SK-N-SH (cell line): ENCODE measurements at regions not wholly inside any gene's neighbourhood (a gene's known extent, or its start where the extent isn't known, plus 50 kb on each side); places are given as distances from the start of the nearest gene placed in this dataset.
"Not testable (repeated sequence)": the region's sequence is repeated elsewhere in the genome, so short reads cannot be mapped to it uniquely, and the experiment has no call there.

Source experiments
- CTCF ChIA-PET: fragments of 300-600, 350-600 bp; formaldehyde crosslinking; extraction: SDS; loops from one replicate; lab custom pipeline; 2021; lab: Yijun Ruan, JAX
- POLR2A ChIA-PET: fragments of 350-600 bp; sonication (Branson Sonifier 250); formaldehyde crosslinking; extraction: SDS; loops from one replicate; lab custom pipeline; 2020; ENCODE audit warnings: antibody characterized with exemption, inconsistent platforms; lab: Yijun Ruan, JAX
- DNase-seq: peaks from one replicate; pipeline ENCODE4 v3.0.0; 2012
- H2AFZ ChIP-seq: fragments of 200-600 bp; sonication (generic); 2 replicates; pipeline ENCODE4 v1.8.1; 2016; ENCODE audit warnings: antibody characterized with exemption, mild to moderate bottlenecking, low read depth
- H3F3A ChIP-seq: fragments of 200-600 bp; sonication (generic); replicated peaks from 2 replicates; pipeline ENCODE3; 2016; ENCODE audit warnings: antibody characterized with exemption, mild to moderate bottlenecking; ENCODE audit not compliant: insufficient read depth
- H3K27ac ChIP-seq, 2 experiments: fragments of 200-500 bp in 1 of 2; fragments of 200-600 bp in 1 of 2; sonication (Bioruptor generic) in 1 of 2; sonication (generic), shearing (Covaris generic) in 1 of 2; 2 replicates each; pipeline versions ENCODE4 v1.5.1 to v1.6.1; 2014 to 2016; ENCODE audit warnings: low read depth in 2 of 2, inconsistent platforms in 1 of 2, low read length in 1 of 2, mild to moderate bottlenecking in 1 of 2, mixed read lengths in 1 of 2
- H3K27me3 ChIP-seq: fragments of 200-600 bp; sonication (generic), shearing (Covaris generic); 2 replicates; pipeline ENCODE4 v1.6.1; 2016; ENCODE audit warnings: mixed run types; ENCODE audit not compliant: insufficient read depth
- H3K36me3 ChIP-seq, 2 experiments: fragments of 200-500 bp in 1 of 2; fragments of 200-600 bp in 1 of 2; sonication (Bioruptor generic) in 1 of 2; sonication (generic) in 1 of 2; replicated peaks in 1 of 2; 2 replicates each; pipeline versions ENCODE3 to v1.5.1; 2014 to 2016; ENCODE audit warnings: low read length in 1 of 2, mild to moderate bottlenecking in 1 of 2; ENCODE audit not compliant: insufficient read depth in 2 of 2, control insufficient read depth in 1 of 2
- H3K4me1 ChIP-seq, 2 experiments: fragments of 200-500 bp in 1 of 2; fragments of 200-600 bp in 1 of 2; sonication (Bioruptor generic) in 1 of 2; sonication (generic), shearing (Covaris generic) in 1 of 2; 2 replicates each; pipeline versions ENCODE4 v1.5.1 to v1.6.1; 2014 to 2016; ENCODE audit warnings: low read depth in 1 of 2, low read length in 1 of 2, mixed run types in 1 of 2; ENCODE audit not compliant: insufficient read depth in 2 of 2, control insufficient read depth in 1 of 2
- H3K4me2 ChIP-seq: fragments of 200-600 bp; sonication (generic), shearing (Covaris generic); 2 replicates; pipeline ENCODE4 v1.6.1; 2017; ENCODE audit warnings: mixed run types
- H3K4me3 ChIP-seq, 2 experiments: fragments of 200-500 bp in 1 of 2; fragments of 200-600 bp in 1 of 2; sonication (Bioruptor generic) in 1 of 2; sonication (generic), shearing (Covaris generic) in 1 of 2; 2 replicates each; pipeline versions ENCODE4 v1.5.1 to v1.8.1; 2014 to 2016; ENCODE audit warnings: low read depth in 2 of 2, inconsistent platforms in 1 of 2, low read length in 1 of 2, mild to moderate bottlenecking in 1 of 2, mixed read lengths in 1 of 2, moderate library complexity in 1 of 2
- H3K79me2 ChIP-seq: fragments of 200-600 bp; sonication (generic); 2 replicates; pipeline ENCODE4 v1.8.1; 2017; ENCODE audit warnings: mild to moderate bottlenecking; ENCODE audit not compliant: insufficient read depth
- H3K9ac ChIP-seq: fragments of 200-600 bp; sonication (generic); 2 replicates; pipeline ENCODE4 v1.6.1; 2017; ENCODE audit warnings: mixed run types
- H3K9me2 ChIP-seq: fragments of 200-600 bp; sonication (generic); 2 replicates; pipeline ENCODE4 v1.6.1; 2017; ENCODE audit warnings: mixed run types
- H3K9me3 ChIP-seq: fragments of 200-600 bp; sonication (generic); 2 replicates; pipeline ENCODE4 v1.6.1; 2017; ENCODE audit warnings: mixed run types, mild to moderate bottlenecking, moderate library complexity
- H4K20me1 ChIP-seq: fragments of 200-600 bp; sonication (generic); 2 replicates; pipeline ENCODE4 v1.6.1; 2017; ENCODE audit warnings: mild to moderate bottlenecking, mixed run types; ENCODE audit not compliant: insufficient read depth
- FOXJ3 ChIP-seq: sonication (generic); formaldehyde crosslinking; IDR thresholded peaks from 2 replicates; pipeline ENCODE4 v1.5.1; 2020; ENCODE audit warnings: mild to moderate bottlenecking, missing genetic modification reagents
- FOXM1 ChIP-seq: IDR thresholded peaks from 2 replicates; pipeline ENCODE4 v1.4.0; 2012; ENCODE audit warnings: low read depth, mild to moderate bottlenecking
- GATA2 ChIP-seq: sonication (generic); formaldehyde crosslinking; IDR thresholded peaks from 2 replicates; pipeline ENCODE4 v1.5.0; 2020; ENCODE audit warnings: mild to moderate bottlenecking, missing genetic modification reagents
- JUND ChIP-seq: IDR thresholded peaks from 2 replicates; pipeline ENCODE4 v1.4.0; 2012
- RXRA ChIP-seq: IDR thresholded peaks from 2 replicates; pipeline ENCODE4 v1.4.0; 2012; ENCODE audit warnings: low read depth, mild to moderate bottlenecking, borderline replicate concordance
- SIN3A ChIP-seq: IDR thresholded peaks from 2 replicates; pipeline ENCODE4 v1.6.1; 2012; ENCODE audit warnings: low read depth, mild to moderate bottlenecking, low read length, moderate library complexity, borderline replicate concordance
- SMC3 ChIP-seq: IDR thresholded peaks from 2 replicates; pipeline ENCODE4 v1.6.1; 2012; ENCODE audit warnings: low read depth, low read length, improper control_type of control experiment
- TCF12 ChIP-seq: IDR thresholded peaks from 2 replicates; pipeline ENCODE4 v1.4.0; 2012
- TEAD4 ChIP-seq: IDR thresholded peaks from 2 replicates; pipeline ENCODE4 v1.4.0; 2012; ENCODE audit warnings: mild to moderate bottlenecking, borderline replicate concordance; ENCODE audit not compliant: insufficient read depth
- WGBS: methylation state at CpG from one replicate; pipeline ENCODE4 v1.1.6; 2017; ENCODE audit warnings: low lambda C conversion rate; 5-methylcytosine and 5-hydroxymethylcytosine counted together
- TF ChIP-seq, protein P1 (sequence below): IDR thresholded peaks from 2 replicates; pipeline ENCODE4 v1.4.0; 2012; ENCODE audit warnings: low read depth
- TF ChIP-seq, protein P2 (sequence below): fragments of 150-350 bp; IDR thresholded peaks from 2 replicates; pipeline ENCODE4 v1.6.1; 2016; ENCODE audit warnings: mild to moderate bottlenecking, low read depth, low read length
- TF ChIP-seq, protein P3 (sequence below): fragments of 150-350 bp; IDR thresholded peaks from 2 replicates; pipeline ENCODE4 v1.6.1; 2017; ENCODE audit warnings: antibody characterized with exemption, low read length, low read depth, borderline replicate concordance
- TF ChIP-seq, protein P4 (sequence below): IDR thresholded peaks from 2 replicates; pipeline ENCODE4 v1.4.0; 2012; ENCODE audit warnings: low read depth, borderline replicate concordance

DNA sequence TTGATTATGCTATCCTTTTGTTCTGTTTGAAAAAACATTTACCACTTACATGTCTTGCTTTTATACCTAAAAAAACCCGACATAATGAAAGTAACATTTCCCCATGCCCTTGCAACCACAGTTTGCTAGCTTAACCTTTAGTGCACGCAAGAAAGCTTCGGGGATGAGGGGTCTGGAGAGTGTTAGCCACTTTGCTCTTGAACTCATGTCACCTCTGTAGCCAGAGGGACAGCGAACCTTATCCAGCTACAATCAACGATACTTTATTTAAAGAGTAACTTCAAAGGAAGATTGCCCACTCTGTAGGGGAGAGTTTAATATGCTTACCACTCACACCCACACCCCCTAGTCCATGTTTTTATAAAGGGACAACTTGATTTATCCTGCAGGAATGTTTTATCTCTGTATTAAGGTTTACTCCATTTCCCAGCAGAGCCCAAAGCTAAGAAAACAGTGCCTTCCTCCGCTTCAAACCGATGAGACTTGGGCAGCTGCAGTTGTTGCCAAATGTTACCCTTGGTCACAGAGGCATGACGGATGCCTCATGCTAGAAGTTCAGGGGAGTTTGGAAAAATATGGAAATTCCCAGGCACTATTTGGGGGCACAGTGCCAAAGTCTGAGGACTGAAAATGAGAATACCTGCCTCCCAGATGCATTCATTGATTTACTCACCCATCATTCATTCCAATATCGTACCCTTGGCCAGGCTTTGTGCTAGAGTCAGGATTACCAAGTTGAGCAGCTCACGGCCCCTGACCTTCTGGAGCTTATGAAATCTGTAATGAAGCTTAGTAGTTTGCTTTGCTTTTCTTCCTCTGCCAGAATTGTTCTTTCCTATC is 61.4 kb upstream of the VCAM1 start:
- Histone ChIP-seq H3K4me2 (peak overlapping the region; percentile 35), H2AFZ (peak overlapping the region; percentile 61), H3K79me2 (no peaks in the 10 kb centered on the region), H3K36me3 (no peaks in the 10 kb centered on the region), H3K27me3 (no peaks in the 10 kb centered on the region), H3F3A (peaks cover 5% of the 10 kb centered on the region), H3K9me3 (no peaks in the 10 kb centered on the region), H3K4me3 (no peak overlapping the region), H3K4me1 (peaks cover 0 to 7% of the 10 kb centered on the region in 2 experiments; a peak in 3 of 4 replicates), H4K20me1 (no peaks in the 10 kb centered on the region), H3K9ac (no peak overlapping the region), H3K9me2 (no peaks in the 10 kb centered on the region), H3K27ac (no peak overlapping the region; a peak in 1 of 4 replicates)
- ChIA-PET POLR2A (no interaction called here), CTCF (no interaction called here)
- peak; percentile 7 for DNase-seq
- WGBS = 29% methylated on average over 10 of the region's 10 CpGs
- peak; percentile 42; the same call in 1 of the 2 replicates for TF ChIP-seq GATA2 (CRISPR knock-in tag)
- TF ChIP-seq TEAD4 = no peak
- TF ChIP-seq, protein P1, sequence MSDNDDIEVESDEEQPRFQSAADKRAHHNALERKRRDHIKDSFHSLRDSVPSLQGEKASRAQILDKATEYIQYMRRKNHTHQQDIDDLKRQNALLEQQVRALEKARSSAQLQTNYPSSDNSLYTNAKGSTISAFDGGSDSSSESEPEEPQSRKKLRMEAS = no peak

DNA sequence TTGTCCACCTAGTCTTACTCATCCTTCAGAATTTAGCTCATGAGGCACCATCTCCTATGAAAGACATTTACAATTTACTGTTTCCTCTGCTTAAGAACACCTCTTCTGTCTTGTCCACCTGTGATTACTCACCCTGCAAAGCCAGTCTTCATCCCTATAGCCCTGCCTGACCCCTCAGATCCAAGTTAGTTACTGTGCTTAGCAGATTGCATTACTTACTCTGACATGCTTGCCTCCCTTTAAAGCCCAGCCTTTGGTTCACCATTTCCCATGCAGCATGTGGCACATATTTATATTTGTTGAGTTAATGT is 60.9 kb upstream of the VCAM1 start:
- ChIA-PET POLR2A (no interaction called here), CTCF (no interaction called here)

DNA sequence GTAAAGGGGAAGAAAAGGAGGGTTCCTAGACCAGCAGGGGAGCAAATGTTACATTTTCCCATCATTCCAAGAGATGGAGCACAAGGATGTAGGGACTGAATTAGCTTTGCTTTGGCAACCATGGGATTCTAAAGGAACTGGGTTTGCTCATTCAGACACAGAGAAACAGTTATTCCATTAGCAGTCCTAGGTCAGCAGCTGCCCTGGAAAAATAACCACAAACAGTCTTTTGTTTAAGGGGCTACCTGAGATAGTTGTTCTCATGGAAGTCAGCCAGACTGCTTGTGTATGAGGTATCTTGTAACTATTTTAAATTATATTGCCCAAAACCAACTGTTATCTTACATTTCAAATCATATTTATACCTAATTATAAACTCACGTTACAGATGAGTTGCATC is 58.4 kb upstream of the VCAM1 start:
- TF ChIP-seq, protein P2, sequence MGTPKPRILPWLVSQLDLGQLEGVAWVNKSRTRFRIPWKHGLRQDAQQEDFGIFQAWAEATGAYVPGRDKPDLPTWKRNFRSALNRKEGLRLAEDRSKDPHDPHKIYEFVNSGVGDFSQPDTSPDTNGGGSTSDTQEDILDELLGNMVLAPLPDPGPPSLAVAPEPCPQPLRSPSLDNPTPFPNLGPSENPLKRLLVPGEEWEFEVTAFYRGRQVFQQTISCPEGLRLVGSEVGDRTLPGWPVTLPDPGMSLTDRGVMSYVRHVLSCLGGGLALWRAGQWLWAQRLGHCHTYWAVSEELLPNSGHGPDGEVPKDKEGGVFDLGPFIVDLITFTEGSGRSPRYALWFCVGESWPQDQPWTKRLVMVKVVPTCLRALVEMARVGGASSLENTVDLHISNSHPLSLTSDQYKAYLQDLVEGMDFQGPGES = no peak
- TF ChIP-seq FOXM1 (no peak), RXRA (no peak), JUND (no peak), TCF12 (no peak)
- TF ChIP-seq, protein P3, sequence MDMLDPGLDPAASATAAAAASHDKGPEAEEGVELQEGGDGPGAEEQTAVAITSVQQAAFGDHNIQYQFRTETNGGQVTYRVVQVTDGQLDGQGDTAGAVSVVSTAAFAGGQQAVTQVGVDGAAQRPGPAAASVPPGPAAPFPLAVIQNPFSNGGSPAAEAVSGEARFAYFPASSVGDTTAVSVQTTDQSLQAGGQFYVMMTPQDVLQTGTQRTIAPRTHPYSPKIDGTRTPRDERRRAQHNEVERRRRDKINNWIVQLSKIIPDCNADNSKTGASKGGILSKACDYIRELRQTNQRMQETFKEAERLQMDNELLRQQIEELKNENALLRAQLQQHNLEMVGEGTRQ = no peak

More for the DNA sequence above, 60.9 kb upstream of the VCAM1 start:
- H3K4me1 ChIP-seq = peaks cover 0 to 7% of the 10 kb centered on the region in 2 experiments; a peak in 3 of 4 replicates
- H3K27me3 ChIP-seq = no peaks in the 10 kb centered on the region
- no peak overlapping the region; the same call in 1 of the 2 replicates for H3K4me2 ChIP-seq
- no peak overlapping the region for H3K9ac ChIP-seq
- no peak overlapping the region for H3K4me3 ChIP-seq
- H4K20me1 ChIP-seq = no peaks in the 10 kb centered on the region
- no peak overlapping the region for H2AFZ ChIP-seq
- peaks cover 5% of the 10 kb centered on the region for H3F3A ChIP-seq
- no peaks in the 10 kb centered on the region for H3K9me3 ChIP-seq
- no peaks in the 10 kb centered on the region for H3K36me3 ChIP-seq
- no peak for TF ChIP-seq SMC3
- TF ChIP-seq FOXJ3 (CRISPR knock-in tag) = no peak
- no peak for TF ChIP-seq SIN3A
- TF ChIP-seq, protein P4, sequence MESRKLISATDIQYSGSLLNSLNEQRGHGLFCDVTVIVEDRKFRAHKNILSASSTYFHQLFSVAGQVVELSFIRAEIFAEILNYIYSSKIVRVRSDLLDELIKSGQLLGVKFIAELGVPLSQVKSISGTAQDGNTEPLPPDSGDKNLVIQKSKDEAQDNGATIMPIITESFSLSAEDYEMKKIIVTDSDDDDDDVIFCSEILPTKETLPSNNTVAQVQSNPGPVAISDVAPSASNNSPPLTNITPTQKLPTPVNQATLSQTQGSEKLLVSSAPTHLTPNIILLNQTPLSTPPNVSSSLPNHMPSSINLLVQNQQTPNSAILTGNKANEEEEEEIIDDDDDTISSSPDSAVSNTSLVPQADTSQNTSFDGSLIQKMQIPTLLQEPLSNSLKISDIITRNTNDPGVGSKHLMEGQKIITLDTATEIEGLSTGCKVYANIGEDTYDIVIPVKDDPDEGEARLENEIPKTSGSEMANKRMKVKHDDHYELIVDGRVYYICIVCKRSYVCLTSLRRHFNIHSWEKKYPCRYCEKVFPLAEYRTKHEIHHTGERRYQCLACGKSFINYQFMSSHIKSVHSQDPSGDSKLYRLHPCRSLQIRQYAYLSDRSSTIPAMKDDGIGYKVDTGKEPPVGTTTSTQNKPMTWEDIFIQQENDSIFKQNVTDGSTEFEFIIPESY = no peak
- no peaks in the 10 kb centered on the region for H3K9me2 ChIP-seq
- no peak for DNase-seq
- H3K27ac ChIP-seq = no peak overlapping the region
- H3K79me2 ChIP-seq = no peaks in the 10 kb centered on the region

DNA sequence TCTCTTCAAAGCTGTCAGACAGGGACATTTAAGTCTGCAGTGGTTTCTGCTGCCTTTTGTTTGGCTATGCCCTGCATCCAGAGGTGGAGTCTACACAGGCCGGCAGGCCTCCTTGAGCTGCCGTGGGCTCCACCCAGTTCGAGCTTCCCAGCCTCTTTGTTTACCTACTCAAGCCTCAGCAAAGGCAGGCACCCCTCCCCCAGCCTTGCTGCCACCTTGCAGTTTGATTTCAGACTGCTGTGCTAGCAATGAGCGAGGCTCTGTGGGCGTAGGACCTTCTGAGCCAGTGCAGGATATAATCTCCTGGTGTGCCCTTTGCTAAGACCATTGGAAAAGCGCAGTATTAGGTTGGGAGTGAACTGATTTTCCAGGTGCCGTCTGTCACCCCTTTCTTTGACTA is 51.0 kb upstream of the VCAM1 start:
- POLR2A ChIA-PET, H3K79me2 ChIP-seq, H3K9me2 ChIP-seq, H4K20me1 ChIP-seq, DNase-seq, H3F3A ChIP-seq, H3K9me3 ChIP-seq, H3K36me3 ChIP-seq, H3K9ac ChIP-seq, H2AFZ ChIP-seq, H3K27me3 ChIP-seq, H3K4me1 ChIP-seq, H3K27ac ChIP-seq, H3K4me3 ChIP-seq, H3K4me2 ChIP-seq: not testable (repeated sequence)
- CTCF ChIA-PET = interaction anchor here (0.6 kb wide), 1 partner anchor 182 kb away, joined by 3 read pairs; no protein-coding TSS in a partner anchor
- WGBS = 47% methylated on average over 2 of the region's 7 CpGs

More for the DNA sequence above, 58.4 kb upstream of the VCAM1 start:
- H3K36me3 ChIP-seq = no peaks in the 10 kb centered on the region
- CTCF ChIA-PET = no interaction called here
- H3K9me2 ChIP-seq = no peaks in the 10 kb centered on the region
- WGBS = 43% methylated on average over 1 of the region's 1 CpG
- H3K27ac ChIP-seq = no peak overlapping the region
- H3K4me1 ChIP-seq = peaks cover 0 to 7% of the 10 kb centered on the region in 2 experiments; a peak in 3 of 4 replicates
- POLR2A ChIA-PET = no interaction called here
- H3F3A ChIP-seq = peaks cover 5% of the 10 kb centered on the region
- H2AFZ ChIP-seq = no peak overlapping the region
- no peak overlapping the region for H3K4me2 ChIP-seq
- H3K79me2 ChIP-seq = no peaks in the 10 kb centered on the region
- no peaks in the 10 kb centered on the region for H3K27me3 ChIP-seq
- no peaks in the 10 kb centered on the region for H4K20me1 ChIP-seq
- H3K9me3 ChIP-seq = no peaks in the 10 kb centered on the region
- no peak for DNase-seq
- no peak overlapping the region for H3K4me3 ChIP-seq
- H3K9ac ChIP-seq = no peak overlapping the region
